Spleen (tissue), 7 donors: ENCODE measurements at regions not wholly inside any gene's neighbourhood (a gene's known extent, or its start where the extent isn't known, plus 50 kb on each side); places are given as distances from the start of the nearest gene placed in this dataset.

ENCODE experiments used
- CTCF ChIP-seq, 11 experiments: fragments of 200-600 bp in 7 of 11; fragments of 450-650 bp in 4 of 11; sonication (generic) in 4 of 11; IDR thresholded peaks in 8 of 11; conservative IDR thresholded peaks in 3 of 11; 1 replicate in 7 of 11; 2 replicates in 4 of 11; pipeline versions ENCODE4 v1.4.0 to v1.8.0; 2016 to 2021; ENCODE audit warnings: antibody characterized with exemption in 11 of 11, inconsistent platforms in 4 of 11, mild to moderate bottlenecking in 1 of 11
- POLR2A ChIP-seq, 3 donors: fragments of 450-650 bp; IDR thresholded peaks; one replicate each; pipeline ENCODE4 v1.5.1; 2017; ENCODE audit warnings: antibody characterized with exemption in 3 of 3, mild to moderate bottlenecking in 1 of 3
- POLR2AphosphoS5 ChIP-seq, 3 donors: sonication (generic); formaldehyde crosslinking; IDR thresholded peaks; one replicate each; pipeline ENCODE4 v1.5.1; 2017; ENCODE audit warnings: antibody characterized with exemption in 3 of 3
- donor health status: DM: no; HTN: no; CAD: no; lungs with moderate emphysema.
- donor health status: DM: no; HTN: no; CAD: no.
- donor health status: DM: no; HTN: no; CAD: no.

GRCh38 chr4:41487868-41488440 is 50.0 kb upstream of the LIMCH1 start:
- TF ChIP-seq CTCF (IDR thresholded peaks at IDR 0.05 in 8 of 11, conservative IDR thresholded peaks at IDR 0.05 in 3 of 11) (no peak), POLR2A (IDR thresholded peaks at IDR 0.05) (no peak), POLR2AphosphoS5 (IDR thresholded peaks at IDR 0.05) (no peak)
